Stimulated activated CD8-positive, alpha-beta memory T cell treated with anti-CD3 and anti-CD28 coated beads, Interleukin-4, amount 100 ng/mL, for 48 hours (primary cell): ENCODE measurements at regions not wholly inside any gene's neighbourhood (a gene's known extent, or its start where the extent isn't known, plus 50 kb on each side); places are given as distances from the start of the nearest gene placed in this dataset.

ENCODE experiments used
- DNase-seq: peaks from one replicate; pipeline ENCODE4 v3.0.0-alpha.2; 2020

DNA sequence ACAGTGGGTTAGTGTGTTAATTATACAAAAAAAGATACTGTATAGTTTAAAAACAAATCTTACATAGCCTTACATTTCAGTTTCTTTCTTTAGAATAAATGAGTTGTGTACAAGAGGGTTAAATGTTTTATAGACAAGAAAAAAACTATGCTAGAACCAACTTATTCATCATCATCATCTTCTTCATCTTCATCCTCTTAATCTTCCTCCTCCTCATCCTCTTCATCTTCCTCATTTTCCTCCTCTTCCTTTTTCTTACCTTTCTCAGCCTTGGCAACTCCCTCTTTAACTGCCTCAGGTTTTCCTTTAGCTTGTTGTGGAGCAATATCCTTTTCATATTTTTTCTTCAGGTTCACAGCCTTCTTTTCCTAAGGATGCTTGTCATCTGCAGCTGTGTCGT lies 53.7 kb downstream of the RPS12 start:
- no peak for DNase-seq

GRCh38 chr6:132872923-132873322 lies 58.6 kb downstream of the RPS12 start:
- DNase-seq = no peak

- no peak for DNase-seq
Measured at GRCh38 chr6:132877003-132877402, 62.6 kb downstream of the RPS12 start.

DNA sequence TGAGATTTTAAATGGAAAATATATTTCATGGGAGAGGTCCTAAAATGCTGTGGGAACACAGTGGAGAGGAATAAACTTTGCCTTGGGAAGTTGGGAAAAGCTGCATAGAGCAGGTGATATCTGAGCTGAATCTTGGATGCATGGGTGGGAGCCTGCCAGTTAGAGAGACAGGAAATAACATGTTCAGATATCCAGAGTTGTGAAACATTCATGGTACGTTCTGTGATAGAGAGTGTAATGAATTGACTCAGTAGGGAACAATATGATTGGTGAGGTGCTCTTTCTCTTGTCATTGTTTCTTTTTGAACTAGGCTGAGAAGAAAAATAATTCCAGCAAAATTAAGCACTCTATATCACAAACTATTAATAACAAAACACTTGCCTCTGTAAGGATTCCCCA lies 72.8 kb downstream of the RPS12 start:
- no peak for DNase-seq

DNA sequence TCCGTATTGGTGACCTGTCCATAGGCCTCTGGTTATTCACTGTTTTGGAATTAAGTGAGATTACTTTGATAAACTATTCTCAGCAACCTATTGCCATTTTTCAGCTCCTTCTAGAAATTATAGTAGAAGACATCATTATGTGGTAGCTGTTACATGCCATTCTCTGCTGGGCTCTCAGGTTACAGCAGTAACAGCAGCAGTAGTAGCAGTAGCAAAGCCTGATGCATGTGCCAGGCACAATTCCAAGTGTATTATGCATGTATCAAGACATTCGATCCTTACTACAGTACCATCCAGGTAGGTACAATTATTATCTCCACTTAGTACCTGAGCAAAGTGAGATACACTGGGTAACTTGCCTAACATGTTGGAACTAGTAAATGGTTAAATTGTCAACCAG lies 74.3 kb downstream of the RPS12 start:
- DNase-seq = no peak

GRCh38 chr6:132892929-132893771 lies 78.8 kb downstream of the RPS12 start:
- DNase-seq = no peak

- no peak for DNase-seq
Measured at GRCh38 chr6:132893772-132894490, 79.6 kb downstream of the RPS12 start.

DNA sequence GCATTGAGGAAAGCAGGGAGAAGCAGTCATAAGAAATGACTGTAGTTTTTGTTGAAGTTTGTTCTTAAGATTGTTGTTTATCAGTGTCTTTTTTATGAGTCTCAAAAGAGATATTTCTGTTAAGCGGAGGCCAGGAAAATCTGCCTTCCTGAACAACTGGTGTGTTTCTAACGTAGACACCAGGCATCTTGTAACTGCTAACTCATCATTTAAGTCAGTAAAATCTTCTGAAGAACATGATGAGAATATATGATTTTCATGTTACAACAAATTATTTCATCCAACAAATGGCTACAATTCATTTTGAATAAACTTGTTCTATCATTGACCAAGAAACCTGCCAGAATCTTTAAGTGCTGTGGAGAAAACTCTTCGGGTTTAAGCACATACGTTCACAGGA lies 84.0 kb downstream of the RPS12 start:
- no peak for DNase-seq

DNA sequence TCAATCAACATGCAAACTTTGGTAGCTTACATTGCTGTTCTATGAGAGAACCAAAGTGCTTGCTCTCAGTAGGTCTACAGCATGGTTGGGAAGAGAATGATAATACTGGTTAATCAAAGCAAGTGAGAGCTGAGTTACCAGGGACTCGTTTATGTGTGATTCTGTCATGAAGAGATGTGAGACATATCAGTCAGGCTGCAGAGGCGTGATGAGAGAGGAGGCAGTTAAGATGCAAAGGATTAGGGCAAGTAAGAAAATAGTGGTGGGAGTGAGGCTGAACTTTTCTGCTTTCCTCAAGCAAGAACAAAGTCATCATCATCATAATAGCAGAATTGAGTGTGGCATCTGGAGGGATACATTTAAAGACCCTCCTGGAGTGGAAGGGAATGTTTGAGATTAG lies 86.5 kb downstream of the RPS12 start:
- no peak for DNase-seq

DNA sequence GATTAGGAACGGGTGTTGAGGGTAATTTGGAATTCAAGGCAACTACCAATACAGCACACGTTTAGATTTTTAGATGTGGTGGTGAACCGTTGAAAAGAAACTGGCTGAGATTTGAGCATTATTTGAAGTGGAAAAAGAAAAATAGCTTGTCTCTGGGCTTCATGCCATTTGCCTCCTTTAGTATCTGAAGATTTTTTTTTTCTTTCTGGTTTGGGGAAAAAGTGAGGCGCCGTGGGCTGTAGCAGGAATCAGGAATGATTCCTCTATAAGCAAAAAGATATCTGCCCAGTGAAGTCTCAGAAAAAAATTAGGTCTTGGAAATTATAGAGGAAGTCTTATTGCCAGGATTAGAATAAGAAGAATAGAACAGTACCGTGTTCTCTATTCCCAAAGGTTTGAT lies 88.5 kb downstream of the RPS12 start:
- no peak for DNase-seq

DNA sequence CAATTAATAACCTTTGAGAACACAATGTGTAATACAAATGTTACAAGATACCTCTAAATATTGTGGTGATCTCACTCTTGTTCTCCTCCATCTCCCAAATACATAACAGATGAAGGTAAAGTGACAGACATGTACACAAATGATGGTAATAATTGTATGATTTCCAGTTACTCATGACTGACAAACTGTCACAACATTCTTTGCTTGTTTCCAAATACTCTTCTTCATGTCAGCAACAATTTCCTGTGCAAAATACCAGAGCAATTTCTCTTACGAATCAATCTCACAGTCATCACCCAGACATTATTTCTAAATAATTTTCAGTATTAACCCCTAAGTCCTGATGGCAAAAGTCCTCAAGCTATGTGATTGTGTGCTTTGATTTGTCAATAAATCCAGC lies 92.9 kb downstream of the RPS12 start:
- no peak for DNase-seq

- DNase-seq = no peak
Measured at GRCh38 chr6:132907914-132908313, 93.5 kb downstream of the RPS12 start.

GRCh38 chr6:132909742-132910141 lies 95.4 kb downstream of the RPS12 start:
- no peak for DNase-seq

GRCh38 chr6:132910759-132911158 lies 96.4 kb downstream of the RPS12 start:
- DNase-seq = no peak

- DNase-seq = no peak
Measured at GRCh38 chr6:132919045-132919860, 104.9 kb downstream of the RPS12 start.

- DNase-seq = no peak
Measured at GRCh38 chr6:132927713-132928112, 113.3 kb downstream of the RPS12 start.

- DNase-seq = no peak
Measured at GRCh38 chr6:132929141-132929540, 114.8 kb downstream of the RPS12 start.

DNA sequence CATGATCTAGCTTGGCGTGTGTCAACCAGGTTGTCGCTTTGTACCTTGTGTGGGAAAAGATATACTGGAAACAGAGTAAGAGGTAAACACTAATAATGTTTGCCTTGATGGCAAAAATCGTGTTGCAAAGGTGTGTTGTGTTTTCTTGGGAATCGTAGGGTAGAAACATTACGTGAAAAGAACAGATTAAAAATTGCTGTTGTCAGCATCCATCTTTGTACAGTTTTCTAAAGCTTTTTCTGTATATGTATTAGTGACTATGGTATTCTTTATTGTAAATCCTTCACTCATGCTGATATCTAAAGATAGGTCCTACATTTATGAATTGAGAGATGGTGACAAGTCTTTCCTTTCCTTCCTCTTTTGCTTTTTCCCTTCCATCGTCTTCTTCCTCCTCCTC lies 116.9 kb downstream of the RPS12 start:
- no peak for DNase-seq

- no peak for DNase-seq
Measured at GRCh38 chr6:132931936-132932514, 117.7 kb downstream of the RPS12 start.

DNA sequence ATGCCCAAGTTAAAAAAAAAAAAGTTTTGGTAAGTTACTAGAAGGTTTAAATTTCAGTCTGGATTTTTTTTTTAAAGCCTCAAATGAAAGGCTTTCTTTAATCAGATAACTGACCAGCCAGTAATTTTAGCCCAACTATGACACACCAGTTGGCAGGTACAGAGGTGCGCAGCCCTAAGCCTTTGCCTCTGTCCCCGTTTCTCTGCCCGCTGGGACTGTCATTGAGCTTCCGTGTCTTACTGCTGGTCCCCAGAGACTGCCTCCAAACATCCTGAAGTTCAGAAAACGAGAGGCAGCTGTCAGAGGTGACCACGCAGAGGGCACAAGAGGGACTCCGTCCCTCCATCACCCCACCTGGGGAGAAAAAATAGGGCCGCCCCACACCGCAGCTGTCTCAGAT lies 118.2 kb downstream of the RPS12 start:
- DNase-seq = no peak

GRCh38 chr6:132933090-132933489 lies 118.7 kb downstream of the RPS12 start:
- DNase-seq = no peak

GRCh38 chr6:132934496-132934895 lies 120.1 kb downstream of the RPS12 start:
- no peak for DNase-seq

- no peak for DNase-seq
Measured at GRCh38 chr6:132936646-132937045, 122.3 kb downstream of the RPS12 start.
